Naive B cell (primary cell): ENCODE measurements at regions not wholly inside any gene's neighbourhood (a gene's known extent, or its start where the extent isn't known, plus 50 kb on each side); places are given as distances from the start of the nearest gene placed in this dataset.
"Not testable (repeated sequence)": the region's sequence is repeated elsewhere in the genome, so short reads cannot be mapped to it uniquely, and the experiment has no call there.

Experiments
- ATAC-seq, 2 donors: fragments of 150-1000 bp; cut with Tn5 transposase; 2 replicates each; pipeline ENCODE4 v1.10.0; 2021; ENCODE audit warnings: low read depth in 2 of 2, mild to moderate bottlenecking in 2 of 2, moderate library complexity in 2 of 2
- DNase-seq: peaks from one replicate; pipeline ENCODE4 v3.0.0; 2022
- H3K27ac Mint-ChIP-seq, 6 donors: one replicate each; pipeline ENCODE4 v1.8.0; 2020 to 2022; ENCODE audit warnings: mild to moderate bottlenecking in 6 of 6, mixed read lengths in 6 of 6, moderate library complexity in 5 of 6, inconsistent platforms in 2 of 6
- H3K27me3 Mint-ChIP-seq, 3 donors: one replicate each; pipeline ENCODE4 v1.8.0; 2021 to 2022; ENCODE audit warnings: mixed read lengths in 3 of 3, mild to moderate bottlenecking in 1 of 3
- H3K36me3 Mint-ChIP-seq, 2 donors: one replicate each; pipeline ENCODE4 v1.8.0; 2020 to 2022; ENCODE audit warnings: mixed read lengths in 2 of 2, inconsistent platforms in 1 of 2, mild to moderate bottlenecking in 1 of 2
- H3K4me1 Mint-ChIP-seq, 3 donors: one replicate each; pipeline ENCODE4 v1.8.0; 2020 to 2022; ENCODE audit warnings: mixed read lengths in 3 of 3, inconsistent platforms in 1 of 3, mild to moderate bottlenecking in 1 of 3, moderate library complexity in 1 of 3
- H3K4me3 Mint-ChIP-seq, 8 donors: one replicate each; pipeline ENCODE4 v1.8.0; 2020 to 2022; ENCODE audit warnings: mild to moderate bottlenecking in 8 of 8, mixed read lengths in 8 of 8, moderate library complexity in 8 of 8, inconsistent platforms in 2 of 8
- H3K9me3 Mint-ChIP-seq, 7 donors: one replicate each; pipeline ENCODE4 v1.8.0; 2020 to 2022; ENCODE audit warnings: mixed read lengths in 7 of 7, mild to moderate bottlenecking in 5 of 7, inconsistent platforms in 2 of 7, moderate library complexity in 1 of 7

DNA sequence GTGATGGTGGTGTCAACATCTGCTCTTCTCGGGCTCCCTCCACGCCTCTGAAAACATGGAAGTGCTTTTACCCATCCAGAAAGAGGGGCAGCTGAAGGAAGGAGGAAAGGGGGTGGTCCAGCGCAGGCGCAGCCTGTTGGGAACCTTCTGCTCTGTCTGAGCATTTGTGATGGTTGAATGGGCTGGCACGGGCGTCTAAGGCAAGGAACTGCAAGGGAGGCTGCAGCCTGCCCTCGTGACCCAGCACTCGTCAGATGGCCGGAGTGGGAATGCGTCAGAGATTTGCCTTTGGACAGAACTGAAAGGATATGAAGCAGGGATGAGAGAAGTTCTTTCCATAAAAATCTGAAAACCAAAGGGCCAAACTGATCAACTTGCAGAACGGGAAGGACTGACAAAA is 62.3 kb upstream of the PLGLB2 start:
- H3K36me3 Mint-ChIP-seq, H3K9me3 Mint-ChIP-seq, DNase-seq, H3K4me1 Mint-ChIP-seq, ATAC-seq, H3K27ac Mint-ChIP-seq, H3K27me3 Mint-ChIP-seq: not testable (repeated sequence)
- peak overlapping the region in 1 of 8 donors; percentile 9 for H3K4me3 Mint-ChIP-seq

GRCh38 chr2:87686873-87687549 is 60.9 kb upstream of the PLGLB2 start:
- H3K4me3 Mint-ChIP-seq, DNase-seq, H3K27me3 Mint-ChIP-seq, H3K27ac Mint-ChIP-seq, H3K36me3 Mint-ChIP-seq, H3K9me3 Mint-ChIP-seq, H3K4me1 Mint-ChIP-seq: not testable (repeated sequence)
- ATAC-seq, result peak; percentile 30 to 60

DNA sequence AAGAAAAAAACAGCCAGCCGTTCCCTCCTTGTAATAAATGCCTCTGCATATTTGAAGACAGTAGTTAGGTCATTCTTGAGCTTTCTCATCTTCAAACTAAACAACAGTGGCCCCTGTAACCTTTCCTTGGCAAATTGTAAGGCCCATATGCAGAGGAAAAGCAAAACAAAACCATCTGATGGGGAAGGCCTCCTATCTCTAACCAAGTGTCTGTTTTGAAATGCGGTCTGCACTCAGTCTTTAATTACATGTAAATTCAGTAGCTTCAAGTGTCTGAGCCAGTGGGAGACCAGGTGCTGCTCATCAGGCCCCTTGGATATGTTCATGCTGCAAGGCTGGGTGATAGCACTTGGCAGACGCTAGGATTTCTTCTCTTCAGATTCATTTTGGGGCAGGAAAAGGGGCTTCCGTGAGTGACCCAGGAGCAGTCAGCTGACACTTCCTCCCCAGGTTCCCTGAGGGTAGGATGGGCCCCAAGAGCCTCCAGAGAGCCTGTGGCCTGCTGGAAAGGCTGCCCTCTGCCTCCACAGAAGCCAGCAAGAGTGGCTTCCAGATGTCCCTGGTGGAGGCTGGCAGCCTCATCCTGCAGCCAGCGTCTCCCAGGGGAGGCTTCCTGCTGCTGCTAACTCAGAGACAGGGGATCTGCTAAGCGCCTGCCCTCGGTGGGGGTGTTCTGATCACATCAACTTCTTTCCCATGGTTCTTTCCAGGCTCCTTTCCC is 60.2 kb upstream of the PLGLB2 start:
- H3K4me1 Mint-ChIP-seq, H3K27me3 Mint-ChIP-seq, H3K27ac Mint-ChIP-seq, H3K36me3 Mint-ChIP-seq, ATAC-seq, DNase-seq, H3K9me3 Mint-ChIP-seq: not testable (repeated sequence)
- H3K4me3 Mint-ChIP-seq, result peak overlapping the region in 1 of 8 donors; percentile 15

DNA sequence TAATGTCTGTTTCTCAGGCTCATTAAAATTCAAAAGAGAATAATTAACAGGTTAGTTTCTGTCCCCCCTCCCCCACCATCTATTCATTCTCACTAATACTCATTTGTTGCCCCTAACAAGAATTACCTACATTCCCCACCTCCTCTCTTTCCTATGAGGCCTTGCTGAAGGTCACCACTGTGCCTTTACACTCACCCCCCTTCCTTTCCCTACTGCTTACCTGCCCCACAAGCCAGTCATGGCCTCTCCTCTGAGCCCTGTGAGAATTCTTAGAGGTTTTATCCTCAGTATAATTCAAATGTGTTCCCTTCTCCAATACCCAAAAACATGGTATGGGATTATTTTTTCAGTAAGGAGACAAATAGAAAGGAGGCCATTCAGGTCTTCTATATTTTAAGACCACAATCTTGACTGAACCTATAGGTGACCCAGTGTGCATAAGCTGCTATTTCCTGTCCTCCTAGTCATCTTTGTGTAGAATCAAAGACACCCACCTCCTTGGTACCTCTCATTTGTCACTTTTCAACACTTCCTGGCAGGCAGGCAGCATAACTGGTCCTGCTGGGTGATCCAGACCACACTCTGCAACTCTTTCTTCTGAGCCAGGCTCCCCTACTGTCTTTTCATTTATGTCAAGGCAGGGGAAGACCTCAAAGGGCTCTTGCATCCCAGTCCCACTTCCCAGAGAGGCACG is 55.8 kb upstream of the PLGLB2 start:
- not testable (repeated sequence) for H3K4me3 Mint-ChIP-seq, H3K27me3 Mint-ChIP-seq, H3K36me3 Mint-ChIP-seq, H3K4me1 Mint-ChIP-seq, ATAC-seq, H3K9me3 Mint-ChIP-seq, DNase-seq
- peak overlapping the region in 2 of 6 donors; percentile 69 to 89 for H3K27ac Mint-ChIP-seq

GRCh38 chr2:87692914-87693313 is 55.0 kb upstream of the PLGLB2 start:
- not testable (repeated sequence) for ATAC-seq, DNase-seq, H3K4me3 Mint-ChIP-seq, H3K27ac Mint-ChIP-seq, H3K27me3 Mint-ChIP-seq, H3K36me3 Mint-ChIP-seq, H3K4me1 Mint-ChIP-seq, H3K9me3 Mint-ChIP-seq

- DNase-seq, H3K4me3 Mint-ChIP-seq, H3K27ac Mint-ChIP-seq, H3K9me3 Mint-ChIP-seq, H3K4me1 Mint-ChIP-seq, H3K36me3 Mint-ChIP-seq, H3K27me3 Mint-ChIP-seq, ATAC-seq: not testable (repeated sequence)
Observed at GRCh38 chr2:87693882-87694281, 54.0 kb upstream of the PLGLB2 start.

GRCh38 chr2:87695596-87696323 is 52.1 kb upstream of the PLGLB2 start:
- H3K9me3 Mint-ChIP-seq, ATAC-seq: not testable (repeated sequence)

More at GRCh38 chr2:87695596-87696323, 52.1 kb upstream of the PLGLB2 start:
- H3K36me3 Mint-ChIP-seq, H3K27ac Mint-ChIP-seq, H3K4me1 Mint-ChIP-seq, H3K27me3 Mint-ChIP-seq, H3K4me3 Mint-ChIP-seq, DNase-seq: not testable (repeated sequence)
